ENCODE measurements at regions not wholly inside any gene's neighbourhood (a gene's known extent, or its start where the extent isn't known, plus 50 kb on each side); places are given as distances from the start of the nearest gene placed in this dataset.

- TF ChIP-seq, protein P1, sequence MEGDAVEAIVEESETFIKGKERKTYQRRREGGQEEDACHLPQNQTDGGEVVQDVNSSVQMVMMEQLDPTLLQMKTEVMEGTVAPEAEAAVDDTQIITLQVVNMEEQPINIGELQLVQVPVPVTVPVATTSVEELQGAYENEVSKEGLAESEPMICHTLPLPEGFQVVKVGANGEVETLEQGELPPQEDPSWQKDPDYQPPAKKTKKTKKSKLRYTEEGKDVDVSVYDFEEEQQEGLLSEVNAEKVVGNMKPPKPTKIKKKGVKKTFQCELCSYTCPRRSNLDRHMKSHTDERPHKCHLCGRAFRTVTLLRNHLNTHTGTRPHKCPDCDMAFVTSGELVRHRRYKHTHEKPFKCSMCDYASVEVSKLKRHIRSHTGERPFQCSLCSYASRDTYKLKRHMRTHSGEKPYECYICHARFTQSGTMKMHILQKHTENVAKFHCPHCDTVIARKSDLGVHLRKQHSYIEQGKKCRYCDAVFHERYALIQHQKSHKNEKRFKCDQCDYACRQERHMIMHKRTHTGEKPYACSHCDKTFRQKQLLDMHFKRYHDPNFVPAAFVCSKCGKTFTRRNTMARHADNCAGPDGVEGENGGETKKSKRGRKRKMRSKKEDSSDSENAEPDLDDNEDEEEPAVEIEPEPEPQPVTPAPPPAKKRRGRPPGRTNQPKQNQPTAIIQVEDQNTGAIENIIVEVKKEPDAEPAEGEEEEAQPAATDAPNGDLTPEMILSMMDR (IDR thresholded peaks at IDR 0.05; ENCODE audit: low read depth, low read length): no peak
- no peak for TF ChIP-seq EZH2phosphoT487 (IDR thresholded peaks at IDR 0.05; ENCODE audit: low read depth)
Measured at GRCh38 chr15:91508633-91509032, 344.9 kb upstream of the SLCO3A1 start.

Measured in OCI-LY3 (cell line).